ENCODE measurements at regions not wholly inside any gene's neighbourhood (a gene's known extent, or its start where the extent isn't known, plus 50 kb on each side); places are given as distances from the start of the nearest gene placed in this dataset.

DNA sequence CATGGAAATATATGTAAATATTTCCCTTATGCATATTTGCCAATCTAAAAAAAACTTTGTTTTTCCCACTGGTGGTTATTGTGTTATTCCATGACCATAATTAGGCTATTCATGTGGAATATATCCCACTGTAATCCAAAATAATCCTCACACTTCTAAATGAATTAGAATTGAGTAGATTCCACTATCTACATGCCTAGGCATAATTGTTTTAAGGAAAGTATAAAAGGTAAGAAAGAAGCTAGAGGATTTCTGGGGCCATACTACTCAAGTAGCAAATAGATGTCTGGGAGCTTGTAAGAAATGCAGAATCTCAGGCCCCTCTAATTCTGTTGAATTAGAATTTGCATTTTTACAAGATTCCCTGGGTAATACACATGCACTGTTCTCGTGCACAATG is 83.5 kb upstream of the RRP15 start:
- H3K9me3 ChIP-seq (ENCODE audit: control insufficient read depth in 4 of 4, low read length in 3 of 4), result no peaks in the 10 kb centered on the region
- no peak for DNase-seq (ENCODE audit: low spot score)
- WGBS, result 50% methylated on average over 1 of the region's 1 CpG
- TF ChIP-seq, protein P1, sequence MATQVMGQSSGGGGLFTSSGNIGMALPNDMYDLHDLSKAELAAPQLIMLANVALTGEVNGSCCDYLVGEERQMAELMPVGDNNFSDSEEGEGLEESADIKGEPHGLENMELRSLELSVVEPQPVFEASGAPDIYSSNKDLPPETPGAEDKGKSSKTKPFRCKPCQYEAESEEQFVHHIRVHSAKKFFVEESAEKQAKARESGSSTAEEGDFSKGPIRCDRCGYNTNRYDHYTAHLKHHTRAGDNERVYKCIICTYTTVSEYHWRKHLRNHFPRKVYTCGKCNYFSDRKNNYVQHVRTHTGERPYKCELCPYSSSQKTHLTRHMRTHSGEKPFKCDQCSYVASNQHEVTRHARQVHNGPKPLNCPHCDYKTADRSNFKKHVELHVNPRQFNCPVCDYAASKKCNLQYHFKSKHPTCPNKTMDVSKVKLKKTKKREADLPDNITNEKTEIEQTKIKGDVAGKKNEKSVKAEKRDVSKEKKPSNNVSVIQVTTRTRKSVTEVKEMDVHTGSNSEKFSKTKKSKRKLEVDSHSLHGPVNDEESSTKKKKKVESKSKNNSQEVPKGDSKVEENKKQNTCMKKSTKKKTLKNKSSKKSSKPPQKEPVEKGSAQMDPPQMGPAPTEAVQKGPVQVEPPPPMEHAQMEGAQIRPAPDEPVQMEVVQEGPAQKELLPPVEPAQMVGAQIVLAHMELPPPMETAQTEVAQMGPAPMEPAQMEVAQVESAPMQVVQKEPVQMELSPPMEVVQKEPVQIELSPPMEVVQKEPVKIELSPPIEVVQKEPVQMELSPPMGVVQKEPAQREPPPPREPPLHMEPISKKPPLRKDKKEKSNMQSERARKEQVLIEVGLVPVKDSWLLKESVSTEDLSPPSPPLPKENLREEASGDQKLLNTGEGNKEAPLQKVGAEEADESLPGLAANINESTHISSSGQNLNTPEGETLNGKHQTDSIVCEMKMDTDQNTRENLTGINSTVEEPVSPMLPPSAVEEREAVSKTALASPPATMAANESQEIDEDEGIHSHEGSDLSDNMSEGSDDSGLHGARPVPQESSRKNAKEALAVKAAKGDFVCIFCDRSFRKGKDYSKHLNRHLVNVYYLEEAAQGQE (IDR thresholded peaks at IDR 0.05), result no peak
- TF ChIP-seq RAD21 (IDR thresholded peaks at IDR 0.05), result no peak
- no peak for TF ChIP-seq JUND (IDR thresholded peaks at IDR 0.05)
- TF ChIP-seq, protein P2, sequence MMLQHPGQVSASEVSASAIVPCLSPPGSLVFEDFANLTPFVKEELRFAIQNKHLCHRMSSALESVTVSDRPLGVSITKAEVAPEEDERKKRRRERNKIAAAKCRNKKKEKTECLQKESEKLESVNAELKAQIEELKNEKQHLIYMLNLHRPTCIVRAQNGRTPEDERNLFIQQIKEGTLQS (IDR thresholded peaks at IDR 0.05), result no peak
- TF ChIP-seq FOXA2 (IDR thresholded peaks at IDR 0.05), result no peak
- no peak for TF ChIP-seq GABPA (IDR thresholded peaks at IDR 0.05 in 1 of 2, conservative IDR thresholded peaks at IDR 0.05 in 1 of 2)
- no peak for TF ChIP-seq YY1 (IDR thresholded peaks at IDR 0.05)
- TF ChIP-seq, protein P3, sequence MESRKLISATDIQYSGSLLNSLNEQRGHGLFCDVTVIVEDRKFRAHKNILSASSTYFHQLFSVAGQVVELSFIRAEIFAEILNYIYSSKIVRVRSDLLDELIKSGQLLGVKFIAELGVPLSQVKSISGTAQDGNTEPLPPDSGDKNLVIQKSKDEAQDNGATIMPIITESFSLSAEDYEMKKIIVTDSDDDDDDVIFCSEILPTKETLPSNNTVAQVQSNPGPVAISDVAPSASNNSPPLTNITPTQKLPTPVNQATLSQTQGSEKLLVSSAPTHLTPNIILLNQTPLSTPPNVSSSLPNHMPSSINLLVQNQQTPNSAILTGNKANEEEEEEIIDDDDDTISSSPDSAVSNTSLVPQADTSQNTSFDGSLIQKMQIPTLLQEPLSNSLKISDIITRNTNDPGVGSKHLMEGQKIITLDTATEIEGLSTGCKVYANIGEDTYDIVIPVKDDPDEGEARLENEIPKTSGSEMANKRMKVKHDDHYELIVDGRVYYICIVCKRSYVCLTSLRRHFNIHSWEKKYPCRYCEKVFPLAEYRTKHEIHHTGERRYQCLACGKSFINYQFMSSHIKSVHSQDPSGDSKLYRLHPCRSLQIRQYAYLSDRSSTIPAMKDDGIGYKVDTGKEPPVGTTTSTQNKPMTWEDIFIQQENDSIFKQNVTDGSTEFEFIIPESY (IDR thresholded peaks at IDR 0.05), result no peak
- no peak for TF ChIP-seq NR2F2 (IDR thresholded peaks at IDR 0.05)
- no peaks in the 10 kb centered on the region for H3K36me3 ChIP-seq (ENCODE audit: control insufficient read depth in 4 of 4, insufficient read depth in 3 of 4, low read depth in 1 of 4, low read length in 3 of 4)
- no peak overlapping the region for H3K27ac ChIP-seq (ENCODE audit: low read depth in 1 of 2, low read length in 2 of 2)
- H3K4me1 ChIP-seq (ENCODE audit: control insufficient read depth in 4 of 4, insufficient read depth in 4 of 4, low read length in 3 of 4), result no peaks in the 10 kb centered on the region
- no peak overlapping the region for H3K4me3 ChIP-seq (ENCODE audit: low read depth in 1 of 3, low read length in 3 of 3)
- no peak overlapping the region for H3K9ac ChIP-seq (ENCODE audit: low read depth in 1 of 2, low read length in 2 of 2)
- no peaks in the 10 kb centered on the region for H3K27me3 ChIP-seq (ENCODE audit: control insufficient read depth in 4 of 4, insufficient read depth in 4 of 4, low read length in 3 of 4)

DNA sequence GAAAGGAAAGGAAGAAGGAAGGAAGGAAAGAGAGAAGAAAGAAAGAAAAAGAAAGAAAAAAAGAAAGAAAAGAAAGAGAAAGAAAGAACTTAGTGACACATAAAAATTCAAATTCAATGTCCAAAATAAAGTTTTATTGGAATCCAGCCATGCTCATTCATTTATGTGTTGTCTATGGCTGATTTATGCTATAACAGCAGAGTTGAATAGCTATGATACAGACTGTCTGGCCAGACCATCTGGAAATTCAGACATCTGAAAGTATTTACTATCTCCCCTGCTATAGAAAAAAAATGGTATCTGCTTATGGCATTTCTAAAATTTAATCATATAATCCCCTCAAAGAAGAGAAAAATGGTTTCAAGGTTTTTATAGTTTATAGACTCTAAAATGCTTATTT is 79.4 kb upstream of the RRP15 start:
- no peak overlapping the region for H3K9ac ChIP-seq (ENCODE audit: low read depth in 1 of 2, low read length in 2 of 2)
- no peak for TF ChIP-seq FOXA1 (IDR thresholded peaks at IDR 0.05)
- no peak for TF ChIP-seq SP1 (IDR thresholded peaks at IDR 0.05)
- TF ChIP-seq GABPA (IDR thresholded peaks at IDR 0.05 in 1 of 2, conservative IDR thresholded peaks at IDR 0.05 in 1 of 2), result no peak
- TF ChIP-seq, protein P2 (IDR thresholded peaks at IDR 0.05), result no peak
- TF ChIP-seq YY1 (IDR thresholded peaks at IDR 0.05), result no peak
- TF ChIP-seq, protein P4, sequence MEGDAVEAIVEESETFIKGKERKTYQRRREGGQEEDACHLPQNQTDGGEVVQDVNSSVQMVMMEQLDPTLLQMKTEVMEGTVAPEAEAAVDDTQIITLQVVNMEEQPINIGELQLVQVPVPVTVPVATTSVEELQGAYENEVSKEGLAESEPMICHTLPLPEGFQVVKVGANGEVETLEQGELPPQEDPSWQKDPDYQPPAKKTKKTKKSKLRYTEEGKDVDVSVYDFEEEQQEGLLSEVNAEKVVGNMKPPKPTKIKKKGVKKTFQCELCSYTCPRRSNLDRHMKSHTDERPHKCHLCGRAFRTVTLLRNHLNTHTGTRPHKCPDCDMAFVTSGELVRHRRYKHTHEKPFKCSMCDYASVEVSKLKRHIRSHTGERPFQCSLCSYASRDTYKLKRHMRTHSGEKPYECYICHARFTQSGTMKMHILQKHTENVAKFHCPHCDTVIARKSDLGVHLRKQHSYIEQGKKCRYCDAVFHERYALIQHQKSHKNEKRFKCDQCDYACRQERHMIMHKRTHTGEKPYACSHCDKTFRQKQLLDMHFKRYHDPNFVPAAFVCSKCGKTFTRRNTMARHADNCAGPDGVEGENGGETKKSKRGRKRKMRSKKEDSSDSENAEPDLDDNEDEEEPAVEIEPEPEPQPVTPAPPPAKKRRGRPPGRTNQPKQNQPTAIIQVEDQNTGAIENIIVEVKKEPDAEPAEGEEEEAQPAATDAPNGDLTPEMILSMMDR (IDR thresholded peaks at IDR 0.05; ENCODE audit: low read depth, low read length, missing input control), result no peak
- no peak for TF ChIP-seq TAF1 (conservative IDR thresholded peaks at IDR 0.05)
- TF ChIP-seq, protein P5, sequence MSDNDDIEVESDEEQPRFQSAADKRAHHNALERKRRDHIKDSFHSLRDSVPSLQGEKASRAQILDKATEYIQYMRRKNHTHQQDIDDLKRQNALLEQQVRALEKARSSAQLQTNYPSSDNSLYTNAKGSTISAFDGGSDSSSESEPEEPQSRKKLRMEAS (IDR thresholded peaks at IDR 0.05), result no peak
- TF ChIP-seq NR2F2 (IDR thresholded peaks at IDR 0.05), result no peak
- TF ChIP-seq RAD21 (IDR thresholded peaks at IDR 0.05), result no peak
- no peak for TF ChIP-seq HNF4A (conservative IDR thresholded peaks at IDR 0.05)
- TF ChIP-seq JUND (IDR thresholded peaks at IDR 0.05), result no peak

More for the DNA sequence above, 79.4 kb upstream of the RRP15 start:
- Histone ChIP-seq H3K4me3 (ENCODE audit: low read depth in 1 of 3, low read length in 3 of 3) (no peak overlapping the region), H3K27me3 (ENCODE audit: control insufficient read depth in 4 of 4, insufficient read depth in 4 of 4, low read length in 3 of 4) (peaks cover 0 to 2% (median 0%) of the 10 kb centered on the region in 4 donors), H3K36me3 (ENCODE audit: control insufficient read depth in 4 of 4, insufficient read depth in 3 of 4, low read depth in 1 of 4, low read length in 3 of 4) (no peaks in the 10 kb centered on the region), H3K27ac (ENCODE audit: low read depth in 1 of 2, low read length in 2 of 2) (no peak overlapping the region), H3K4me1 (ENCODE audit: control insufficient read depth in 4 of 4, insufficient read depth in 4 of 4, low read length in 3 of 4) (no peaks in the 10 kb centered on the region), H3K9me3 (ENCODE audit: control insufficient read depth in 4 of 4, low read length in 3 of 4) (no peaks in the 10 kb centered on the region)
- no peak for DNase-seq (ENCODE audit: low spot score)

Measured in liver (tissue), 8 donors.